HG02973 (cell line): ENCODE measurements at regions not wholly inside any gene's neighbourhood (a gene's known extent, or its start where the extent isn't known, plus 50 kb on each side); places are given as distances from the start of the nearest gene placed in this dataset.
"Not testable (repeated sequence)": the region's sequence is repeated elsewhere in the genome, so short reads cannot be mapped to it uniquely, and the experiment has no call there.

Experiments used
- ATAC-seq: cut with Tn5 transposase; IDR thresholded peaks from one replicate; pipeline ENCODE4 v1.9.1; 2021; ENCODE audit warnings: moderate library complexity; ENCODE audit not compliant: unreplicated experiment

- no peak for ATAC-seq
Measured at GRCh38 chr2:144027593-144027992, 492.3 kb downstream of the ZEB2 start.

GRCh38 chr2:144026753-144027152 is 493.2 kb downstream of the ZEB2 start:
- no peak for ATAC-seq

DNA sequence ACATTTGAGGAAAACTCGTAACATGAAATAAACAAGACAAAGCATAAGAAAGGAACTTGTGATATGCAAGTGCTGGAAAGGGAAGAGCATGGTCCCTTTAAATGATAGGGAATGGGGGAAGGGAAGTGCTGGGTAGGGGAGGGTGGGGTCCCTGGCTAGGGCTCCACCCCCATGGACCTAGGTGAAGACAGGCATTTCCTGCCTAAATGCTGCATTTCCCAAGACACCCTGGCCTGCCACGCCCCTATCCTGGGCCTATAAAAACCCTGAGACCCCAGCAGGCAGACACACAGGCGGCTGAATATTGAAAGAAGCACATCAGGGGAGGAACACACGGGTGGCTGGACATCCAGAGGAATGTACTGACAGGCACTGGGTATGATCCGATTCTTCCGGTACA is 499.9 kb downstream of the ZEB2 start:
- ATAC-seq: no peak

GRCh38 chr2:144015655-144016245 is 504.2 kb downstream of the ZEB2 start:
- no peak for ATAC-seq

DNA sequence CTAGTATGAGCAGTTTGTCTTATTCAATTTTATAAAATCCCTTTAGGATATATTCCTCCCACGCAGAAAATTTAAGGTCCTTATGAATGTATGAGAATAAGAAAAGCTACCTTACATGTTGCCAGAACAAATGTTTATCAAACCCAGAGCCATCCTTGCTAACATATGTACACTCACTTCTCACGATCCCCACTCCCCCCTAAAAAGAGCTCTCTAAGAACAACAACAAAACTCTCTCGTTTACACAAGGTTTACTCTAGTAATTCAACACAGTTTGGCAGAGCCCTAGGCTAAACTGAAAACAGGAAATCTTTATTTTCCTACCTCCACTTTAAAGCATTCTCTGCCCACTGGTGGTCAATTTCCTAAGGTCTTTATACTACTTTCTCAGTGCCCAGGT is 504.9 kb downstream of the ZEB2 start:
- no peak for ATAC-seq

GRCh38 chr2:144014103-144014502 is 505.8 kb downstream of the ZEB2 start:
- ATAC-seq: no peak

- ATAC-seq: no peak
Measured at GRCh38 chr2:144012304-144012703, 507.6 kb downstream of the ZEB2 start.

DNA sequence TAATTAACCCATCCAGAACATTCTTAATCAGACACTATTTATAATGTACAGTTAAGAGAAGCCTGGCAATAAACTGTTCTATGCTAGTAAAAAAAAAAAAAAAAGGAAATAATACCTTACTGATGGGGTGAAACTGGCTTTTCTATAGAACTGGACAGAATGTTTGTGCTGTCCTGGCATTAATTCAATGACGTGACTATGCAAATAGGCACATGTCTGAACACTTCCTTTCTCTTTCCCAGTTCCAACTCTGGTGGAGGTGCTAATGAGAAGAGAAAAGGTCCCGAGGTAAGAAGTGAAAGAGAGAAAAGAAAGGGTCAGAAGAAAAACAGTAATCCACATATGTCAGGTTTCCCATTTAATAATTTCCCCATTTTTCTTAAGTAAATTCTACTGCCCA is 508.4 kb downstream of the ZEB2 start:
- no peak for ATAC-seq

DNA sequence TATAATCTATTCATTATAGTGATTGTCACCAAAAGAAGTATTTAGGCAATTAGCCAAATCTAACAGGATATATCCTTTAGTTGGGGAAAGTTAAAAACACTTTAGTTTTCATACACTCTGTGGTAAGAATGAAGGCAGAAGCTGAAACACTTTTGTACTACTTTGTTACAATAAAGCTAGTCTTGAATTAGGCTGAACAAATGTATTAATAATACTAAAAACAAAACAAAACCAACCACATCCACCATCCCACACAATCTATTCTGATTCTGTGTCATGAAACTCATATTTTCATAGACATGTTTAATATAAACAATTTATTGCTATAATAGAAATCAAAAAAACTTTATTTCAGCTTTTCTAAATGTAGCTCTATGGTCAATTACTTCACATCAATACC is 508.8 kb downstream of the ZEB2 start:
- ATAC-seq: no peak

GRCh38 chr2:144010096-144010836 is 509.7 kb downstream of the ZEB2 start:
- ATAC-seq: no peak

DNA sequence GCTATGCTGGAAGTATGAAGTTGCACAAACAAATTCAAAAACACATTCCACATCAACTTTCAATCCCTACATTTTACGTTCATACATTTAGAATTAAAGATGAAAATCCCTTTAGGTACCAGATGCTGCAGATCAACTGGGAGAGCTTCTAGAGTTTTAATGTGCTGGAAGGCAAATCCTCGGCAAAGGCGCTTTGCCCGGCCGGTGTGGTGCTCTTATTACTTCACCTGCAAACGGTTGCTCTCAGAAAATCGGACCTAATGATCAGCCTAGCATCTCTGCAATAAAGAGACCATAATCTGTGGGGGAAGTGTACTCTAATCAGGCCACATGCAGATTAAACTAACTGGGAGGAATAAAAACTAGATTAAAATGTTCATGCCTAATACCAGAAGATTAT is 513.8 kb downstream of the ZEB2 start:
- ATAC-seq: no peak

- ATAC-seq: no peak
Measured at GRCh38 chr2:144004742-144005141, 515.2 kb downstream of the ZEB2 start.

- no peak for ATAC-seq
Measured at GRCh38 chr2:144003460-144004075, 516.4 kb downstream of the ZEB2 start.

DNA sequence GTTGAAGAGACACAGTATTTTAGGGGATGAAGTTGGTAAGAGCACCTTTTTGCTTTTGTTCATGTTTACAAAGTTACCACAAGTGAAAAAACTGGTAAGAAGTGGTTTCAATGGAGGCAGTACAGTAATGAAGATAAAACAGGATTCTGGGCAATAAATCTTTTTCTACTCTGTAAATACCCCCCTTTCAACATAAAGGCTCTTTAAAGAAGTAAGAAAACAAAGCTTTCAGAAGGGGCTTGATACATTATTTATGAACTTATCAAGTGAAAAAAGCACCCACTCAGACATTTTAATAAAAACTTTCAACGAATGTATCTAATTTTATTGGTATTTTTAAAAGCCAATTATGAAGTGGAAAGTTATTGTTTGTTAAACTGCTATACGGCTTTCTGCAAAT is 522.9 kb downstream of the ZEB2 start:
- no peak for ATAC-seq

DNA sequence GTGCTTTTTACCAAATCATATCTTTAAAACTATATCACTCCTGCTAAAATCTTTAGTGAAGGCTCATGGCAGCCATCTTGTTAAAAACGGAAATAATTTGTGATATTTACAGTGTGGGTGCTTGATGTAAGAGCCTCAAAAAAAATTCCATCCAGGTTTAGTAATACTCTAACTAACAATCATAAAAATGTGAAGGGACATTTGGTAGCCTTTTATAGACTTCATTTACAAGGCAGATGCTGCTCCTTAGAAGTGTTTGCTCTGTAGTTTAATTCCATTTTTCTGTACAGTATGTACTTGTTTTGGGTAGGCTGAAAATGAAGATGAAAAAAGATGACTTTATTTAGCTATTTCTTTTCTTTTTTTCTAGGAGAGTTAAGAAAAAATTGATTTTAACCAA is 525.0 kb downstream of the ZEB2 start:
- no peak for ATAC-seq

GRCh38 chr2:143991596-143991995 is 528.3 kb downstream of the ZEB2 start:
- not testable (repeated sequence) for ATAC-seq

GRCh38 chr2:143988082-143988481 is 531.8 kb downstream of the ZEB2 start:
- no peak for ATAC-seq

DNA sequence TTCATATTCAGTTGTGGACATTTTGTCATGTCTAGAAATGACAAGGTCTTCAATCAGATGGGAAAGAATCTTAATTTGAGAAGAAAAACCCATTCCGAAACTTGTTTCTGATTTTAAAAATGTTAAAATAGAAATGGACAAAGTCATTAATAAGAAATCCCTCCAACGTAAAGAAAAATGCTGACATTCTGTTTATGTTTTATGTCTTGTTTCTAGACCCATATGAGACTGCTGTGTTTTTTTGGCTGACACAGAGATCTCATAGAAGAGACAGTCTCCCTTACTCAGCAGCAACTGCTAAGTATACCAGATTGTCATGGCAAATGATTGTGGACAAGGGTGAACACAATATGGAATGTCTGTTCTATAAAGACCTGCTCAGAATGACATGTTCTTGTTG is 538.5 kb downstream of the ZEB2 start:
- ATAC-seq: no peak

DNA sequence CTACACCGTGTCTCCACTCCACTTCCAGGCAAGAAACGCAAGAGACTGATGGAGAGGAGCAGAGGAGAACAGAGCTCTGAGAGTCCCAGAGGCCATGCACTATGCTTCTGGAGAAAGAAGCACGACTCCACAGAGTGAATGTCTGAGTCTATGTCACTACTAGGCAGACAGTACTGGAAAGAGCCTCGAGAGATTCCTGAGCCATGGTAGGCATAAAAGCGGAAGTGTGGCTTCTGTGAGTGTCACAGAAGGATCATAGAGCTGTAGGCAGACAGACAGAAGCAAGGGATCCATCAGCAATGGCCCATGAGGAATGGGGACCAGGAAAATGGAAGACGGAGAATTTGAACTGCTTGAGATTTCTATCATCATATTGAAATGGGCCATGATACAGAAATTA is 542.6 kb downstream of the ZEB2 start:
- no peak for ATAC-seq

- ATAC-seq: no peak
Measured at GRCh38 chr2:143975216-143975615, 544.7 kb downstream of the ZEB2 start.

GRCh38 chr2:143974262-143974661 is 545.7 kb downstream of the ZEB2 start:
- no peak for ATAC-seq

GRCh38 chr2:143968860-143969259 is 551.1 kb downstream of the ZEB2 start:
- ATAC-seq: no peak
